Stimulated activated CD4-positive, alpha-beta T cell treated with anti-CD3 and anti-CD28 coated beads, Interleukin-12 subunit alpha, Interleukin-12 subunit beta, amount 100 ng/mL, for 24 hours (primary cell): ENCODE measurements at regions not wholly inside any gene's neighbourhood (a gene's known extent, or its start where the extent isn't known, plus 50 kb on each side); places are given as distances from the start of the nearest gene placed in this dataset.

Experiments
- DNase-seq, 2 experiments: peaks; one replicate each; pipeline ENCODE4 v3.0.0-alpha.2; 2020; ENCODE audit warnings: low read depth in 2 of 2

- no peak for DNase-seq
These were observed 479.4 kb upstream of the NRP1 start for GRCh38 chr10:33813871-33814270.

DNA sequence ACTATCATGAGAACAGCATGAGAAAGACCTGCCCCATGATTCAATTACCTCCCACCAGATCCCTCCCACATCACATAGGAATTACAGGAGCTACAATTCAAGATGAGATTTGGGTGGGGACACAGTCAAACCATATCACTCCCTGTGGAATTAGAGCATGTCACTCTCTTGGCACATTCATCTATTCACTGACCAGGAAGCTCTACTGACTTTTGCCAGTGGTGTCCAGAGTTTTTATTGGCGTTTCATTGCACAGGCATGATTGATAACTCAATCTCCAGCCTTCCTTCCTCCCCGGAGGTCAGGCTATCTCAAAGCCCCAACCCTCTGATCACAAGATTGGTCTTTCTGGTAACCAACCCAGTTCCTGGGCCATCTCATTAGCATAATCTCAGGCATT is 478.9 kb upstream of the NRP1 start:
- no peak for DNase-seq

GRCh38 chr10:33812586-33812985 is 478.1 kb upstream of the NRP1 start:
- no peak for DNase-seq

GRCh38 chr10:33810986-33811385 is 476.5 kb upstream of the NRP1 start:
- DNase-seq, result no peak

DNA sequence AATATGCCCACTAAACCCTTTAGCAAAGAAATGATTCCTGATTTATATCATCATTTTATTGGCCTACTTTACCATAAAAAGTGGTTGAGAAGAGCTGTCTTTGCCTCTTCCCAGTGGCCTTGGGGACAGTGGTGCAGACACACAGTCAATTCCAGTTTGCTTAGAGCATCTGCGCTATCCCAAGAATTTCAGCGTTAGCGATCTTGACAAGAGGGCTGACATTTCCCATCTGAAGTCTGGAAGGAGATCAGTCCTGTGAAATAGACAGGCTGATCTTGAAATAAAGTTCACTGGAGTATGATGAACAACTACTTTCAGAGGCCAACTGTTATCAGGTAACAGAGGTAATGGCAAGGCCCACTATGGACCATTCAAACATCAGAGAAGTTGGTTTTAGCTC is 475.3 kb upstream of the NRP1 start:
- no peak for DNase-seq

GRCh38 chr10:33808475-33808874 is 474.0 kb upstream of the NRP1 start:
- no peak for DNase-seq

GRCh38 chr10:33807531-33808359 is 473.3 kb upstream of the NRP1 start:
- no peak for DNase-seq

DNA sequence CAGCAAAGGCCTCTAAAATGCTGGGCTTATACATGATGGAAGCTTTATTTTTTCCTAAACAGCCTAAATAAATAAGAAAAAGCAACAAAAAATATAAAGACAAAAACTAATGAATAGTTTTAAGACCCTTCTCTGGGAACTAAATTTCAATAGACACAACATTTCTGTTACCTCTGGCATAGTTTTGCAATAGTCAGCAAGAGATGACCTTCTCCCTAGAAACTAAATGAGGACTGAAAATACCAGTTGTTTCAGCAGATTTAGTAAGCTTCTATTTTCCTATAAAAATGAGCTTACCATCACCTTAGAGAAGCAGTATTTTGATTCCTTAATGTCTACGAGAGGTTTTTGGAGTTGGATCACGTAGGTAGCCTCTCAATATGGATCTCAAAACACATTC is 471.4 kb upstream of the NRP1 start:
- DNase-seq, result no peak

DNA sequence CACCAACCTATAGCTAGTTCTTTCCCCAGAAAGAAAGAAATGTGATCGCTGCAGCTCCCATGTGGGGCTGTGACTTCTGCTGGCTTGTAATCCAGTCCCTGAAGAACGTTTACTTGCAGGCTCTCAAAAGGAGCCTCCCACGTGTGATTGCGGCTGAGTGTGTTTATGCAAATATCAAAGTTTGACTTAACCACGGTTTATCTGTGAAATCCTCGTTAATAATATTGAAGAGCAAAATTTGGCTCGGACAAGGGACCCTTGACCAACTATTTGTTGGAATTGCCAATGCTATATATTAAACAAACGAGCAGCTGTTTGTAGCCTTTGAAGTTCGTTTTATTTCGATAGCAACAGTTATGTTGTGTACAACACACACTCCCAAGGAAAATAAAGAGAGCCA is 470.1 kb upstream of the NRP1 start:
- DNase-seq, result no peak

DNA sequence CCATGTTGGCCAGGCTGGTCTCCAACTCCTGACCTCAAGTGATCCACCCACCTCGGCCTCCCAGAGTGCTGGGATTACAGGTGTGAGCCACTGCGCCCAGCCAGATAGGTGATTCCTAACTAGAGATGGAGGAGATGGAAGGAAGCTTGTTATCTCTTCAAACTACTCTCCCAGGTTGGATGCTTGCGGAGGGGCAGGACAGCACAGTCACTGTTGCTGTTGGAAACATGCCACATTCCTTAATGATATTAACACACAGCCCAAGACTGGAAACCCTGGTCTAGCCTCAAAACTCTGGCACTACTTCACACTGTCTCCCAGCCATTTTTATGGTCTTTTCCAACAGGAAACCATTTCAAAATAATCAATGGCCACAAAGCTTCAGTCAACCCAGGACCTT is 468.8 kb upstream of the NRP1 start:
- no peak for DNase-seq

- no peak for DNase-seq
These were observed 468.1 kb upstream of the NRP1 start for GRCh38 chr10:33802566-33802965.

DNA sequence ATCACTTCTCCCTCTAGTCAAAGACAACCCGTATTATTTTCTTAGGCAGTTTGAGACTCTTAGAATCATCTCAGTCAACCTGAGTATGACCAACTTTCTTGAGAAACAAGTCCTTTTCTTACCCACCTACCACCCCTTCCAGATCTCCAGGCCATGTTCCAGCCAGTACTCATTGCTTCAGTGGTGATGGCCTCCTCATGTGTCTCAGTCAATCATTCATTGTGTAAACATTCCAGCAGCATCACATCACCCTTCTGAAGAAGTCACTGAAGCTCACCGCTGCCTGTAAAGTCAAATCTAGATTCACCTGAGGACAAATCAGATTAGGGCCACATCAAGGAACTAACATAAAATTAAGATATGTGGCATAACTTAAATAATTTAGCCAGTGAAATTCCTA is 467.2 kb upstream of the NRP1 start:
- no peak for DNase-seq

GRCh38 chr10:33800986-33801385 is 466.5 kb upstream of the NRP1 start:
- no peak for DNase-seq

GRCh38 chr10:33800545-33800944 is 466.1 kb upstream of the NRP1 start:
- no peak for DNase-seq

DNA sequence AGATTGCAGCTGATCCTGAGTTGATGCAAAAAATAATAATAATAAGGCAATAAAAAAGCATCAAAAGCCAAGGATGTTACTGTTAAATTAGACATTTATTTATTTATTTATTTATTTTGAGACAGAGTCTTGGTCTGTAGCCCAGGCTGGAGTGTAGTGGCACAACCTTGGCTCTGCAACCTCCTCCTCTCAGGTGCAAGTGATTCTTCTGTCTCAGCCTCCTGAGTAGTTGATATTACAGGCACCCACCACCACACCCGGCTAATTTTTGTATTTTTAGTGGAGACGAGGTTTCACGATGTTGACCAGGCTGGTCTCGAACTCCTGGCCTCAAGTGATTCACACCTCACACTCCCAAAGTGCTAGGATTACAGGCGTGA is 465.5 kb upstream of the NRP1 start:
- DNase-seq, result no peak

GRCh38 chr10:33799281-33799943 is 464.9 kb upstream of the NRP1 start:
- DNase-seq, result no peak

DNA sequence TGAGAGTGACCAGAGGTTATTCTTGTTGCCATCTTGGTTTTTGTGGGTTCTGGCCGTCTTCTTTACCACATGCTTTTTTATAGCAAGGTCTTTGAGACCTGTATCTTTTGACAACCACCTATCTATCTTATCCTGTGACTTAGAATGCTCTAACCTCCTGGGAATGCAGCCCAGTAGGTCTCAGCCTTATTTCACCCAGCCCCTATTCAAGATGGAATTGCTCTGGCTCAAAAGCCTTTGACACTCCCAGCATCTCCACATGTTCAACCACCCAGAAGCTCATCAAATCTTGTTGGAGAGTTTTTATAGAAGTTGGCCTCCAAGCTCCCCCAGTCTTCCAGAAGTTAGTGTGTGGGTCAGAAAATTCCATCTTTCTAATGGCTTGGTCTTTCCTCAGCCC is 464.3 kb upstream of the NRP1 start:
- DNase-seq, result no peak

DNA sequence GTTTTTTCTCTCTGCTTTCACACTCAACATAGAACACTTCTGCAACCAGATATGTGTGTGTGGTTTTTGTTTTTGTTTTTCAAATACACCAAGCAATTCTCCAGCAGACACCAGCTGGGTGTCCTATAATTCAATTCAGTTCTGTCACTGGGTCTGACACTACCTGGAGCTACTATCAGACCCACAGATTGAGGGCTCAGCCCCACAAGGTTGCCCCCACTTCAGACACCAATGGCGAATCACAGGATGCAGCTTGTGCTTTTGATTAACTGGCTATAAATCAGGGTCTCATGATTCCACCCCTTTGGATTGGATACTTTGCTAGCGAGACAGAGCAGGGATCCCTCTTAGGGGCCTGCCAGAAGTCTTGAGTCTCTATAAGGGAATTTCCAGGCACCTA is 462.2 kb upstream of the NRP1 start:
- no peak for DNase-seq

- DNase-seq, result no peak
These were observed 461.1 kb upstream of the NRP1 start for GRCh38 chr10:33795529-33795928.

GRCh38 chr10:33794460-33794859 is 460.0 kb upstream of the NRP1 start:
- no peak for DNase-seq

DNA sequence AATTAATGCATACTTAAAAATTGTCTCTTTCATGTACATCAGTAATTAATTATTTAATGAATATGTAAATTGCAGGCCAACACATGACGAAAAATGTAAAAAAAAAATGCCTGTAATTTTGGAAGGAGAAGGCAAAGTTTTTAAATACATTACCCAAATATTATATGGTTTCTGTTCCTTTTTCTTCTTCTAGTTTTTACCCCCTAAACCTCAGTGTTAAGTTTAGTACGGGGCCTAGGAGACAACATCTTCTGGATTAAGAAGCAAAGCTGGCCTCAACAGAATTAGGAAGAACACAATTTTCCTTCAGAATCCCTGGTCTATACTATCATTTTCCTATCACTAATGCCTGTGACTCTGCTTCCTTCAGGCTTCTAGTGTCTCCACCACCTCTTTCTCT is 459.3 kb upstream of the NRP1 start:
- DNase-seq, result no peak

DNA sequence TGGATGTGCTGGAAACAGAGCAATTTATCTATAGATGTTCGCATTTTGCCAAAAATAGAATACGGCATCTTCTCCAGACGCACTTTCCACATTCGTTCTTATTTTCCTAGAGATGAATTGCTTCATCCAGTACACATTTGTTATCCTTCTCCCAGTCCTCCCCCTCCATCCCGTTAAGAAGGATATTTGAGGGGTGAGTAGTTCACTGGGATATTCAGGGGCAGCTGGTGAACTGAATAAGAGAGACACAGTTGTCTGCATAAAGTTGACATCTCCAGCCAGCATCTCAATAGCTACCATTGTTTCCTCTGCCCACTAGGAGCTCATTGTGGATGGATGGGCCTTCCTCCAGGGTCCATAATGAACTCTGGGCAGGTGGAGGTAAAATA is 456.8 kb upstream of the NRP1 start:
- no peak for DNase-seq

DNA sequence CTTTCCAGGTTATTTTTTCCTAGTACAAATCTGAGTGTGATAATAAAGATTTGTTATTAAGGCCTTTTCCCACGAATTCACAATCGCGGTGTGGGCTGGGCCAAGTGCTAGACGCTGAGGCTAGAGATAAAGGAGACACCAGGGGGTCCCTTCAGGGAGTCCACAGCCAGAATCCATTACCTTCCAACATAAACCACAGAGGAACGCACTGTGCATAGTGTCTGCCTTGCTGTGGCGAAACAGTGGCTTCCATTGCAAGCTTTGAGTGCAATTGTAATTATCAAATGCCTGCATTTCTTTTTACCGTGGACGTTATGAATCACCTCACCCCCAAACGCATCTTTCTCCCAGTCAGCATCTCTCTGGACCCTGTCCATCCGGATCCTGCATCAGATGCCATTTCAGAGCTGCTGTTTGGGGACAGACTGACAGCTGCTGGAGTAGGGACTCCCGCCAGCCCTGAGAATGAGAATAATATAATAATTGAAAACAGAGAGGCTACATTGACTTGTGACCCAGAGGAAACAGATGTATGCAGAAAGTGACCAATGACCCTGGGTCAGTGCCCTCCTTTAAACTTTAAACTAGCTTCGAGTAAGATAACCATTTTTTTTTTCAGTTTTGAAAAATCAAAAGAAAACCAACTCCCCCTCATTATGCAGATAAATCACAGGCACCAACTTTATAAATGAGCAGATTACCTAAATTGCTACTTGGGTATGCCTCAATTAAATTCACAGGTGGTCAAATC is 456.2 kb upstream of the NRP1 start:
- DNase-seq, result no peak
